GM12878 (cell line): ENCODE measurements at regions not wholly inside any gene's neighbourhood (a gene's known extent, or its start where the extent isn't known, plus 50 kb on each side); places are given as distances from the start of the nearest gene placed in this dataset.

Source experiments
- ATAC-seq: fragments of 200-7000 bp; cut with Tn5 transposase; 3 replicates; pipeline ENCODE4 v1.9.1; 2020; ENCODE audit warnings: mild to moderate bottlenecking, moderate library complexity
- BruUV-seq: library from RNA; stranded (reverse); fragments of 400-500 nt; replicated peaks from 2 replicates; lab custom pipeline; 2021; lab: Mats Ljungman, UMichigan
- CTCF ChIA-PET: fragments of 300-600 bp; sonication (Branson Sonifier 250); formaldehyde crosslinking; extraction: SDS; loops from one replicate; lab custom pipeline; 2021; ENCODE audit warnings: inconsistent platforms; lab: Yijun Ruan, JAX
- POLR2A ChIA-PET: fragments of 350-600 bp; formaldehyde crosslinking; extraction: SDS; loops from one replicate; lab custom pipeline; 2021; ENCODE audit warnings: inconsistent platforms; lab: Charles Lee
- RAD21 ChIA-PET: fragments of 300-600 bp; sonication (Branson Sonifier 250); formaldehyde crosslinking; loops from one replicate; lab custom pipeline; 2023; ENCODE audit warnings: antibody characterized with exemption; ENCODE audit not compliant: unreplicated experiment; lab: Charles Lee
- SMC1A ChIA-PET: fragments of 300-600 bp; sonication (Branson Sonifier 250); formaldehyde crosslinking; loops from one replicate; lab custom pipeline; 2023; ENCODE audit not compliant: unreplicated experiment, uncharacterized antibody; lab: Charles Lee
- DNase-seq: peaks from one replicate; pipeline ENCODE4 v3.0.0-alpha.2; 2011; ENCODE audit warnings: low read depth, low spot score
- FAIRE-seq: peaks from 3 replicates; lab custom pipeline; 2011; peaks lifted over from hg19 to GRCh38; lab: Jason Lieb, UNC
- H2AFZ ChIP-seq: 2 replicates; pipeline ENCODE4 v1.6.0; 2011; ENCODE audit warnings: low read depth, low read length, control low read depth; ENCODE audit not compliant: control insufficient read depth
- H3K27ac ChIP-seq: 2 replicates; pipeline ENCODE4 v1.5.1; 2011; ENCODE audit warnings: control low read depth; ENCODE audit not compliant: control insufficient read depth, insufficient read depth
- H3K27me3 ChIP-seq, 2 experiments: replicated peaks in 1 of 2; 2 replicates each; pipeline versions ENCODE4 v1.6.0 to v1.6.1; 2011; ENCODE audit warnings: low read length in 1 of 2; ENCODE audit not compliant: control insufficient read depth in 2 of 2, insufficient read depth in 2 of 2
- H3K36me3 ChIP-seq, 2 experiments: 2 replicates each; pipeline ENCODE4 v1.5.1; 2011; ENCODE audit warnings: low read length in 1 of 2; ENCODE audit not compliant: control insufficient read depth in 2 of 2, insufficient read depth in 2 of 2
- H3K4me1 ChIP-seq: 2 replicates; pipeline ENCODE4 v1.6.1; 2011; ENCODE audit warnings: mild to moderate bottlenecking, low read length, moderate library complexity, mixed read lengths; ENCODE audit not compliant: control insufficient read depth, insufficient read depth
- H3K4me2 ChIP-seq: 2 replicates; pipeline ENCODE4 v1.6.0; 2011; ENCODE audit warnings: control low read depth; ENCODE audit not compliant: control insufficient read depth, insufficient read depth
- H3K4me3 ChIP-seq: fragments of 200-600 bp; sonication (generic); 2 replicates; pipeline ENCODE4 v1.5.1; 2016
- H3K79me2 ChIP-seq: 2 replicates; pipeline ENCODE4 v1.6.0; 2011; ENCODE audit warnings: low read length; ENCODE audit not compliant: control insufficient read depth, insufficient read depth
- H3K9ac ChIP-seq: 2 replicates; pipeline ENCODE4 v1.8.0; 2011; ENCODE audit warnings: low read length, control low read depth, mixed read lengths; ENCODE audit not compliant: control insufficient read depth, insufficient read depth
- H3K9me3 ChIP-seq: replicated peaks from 3 replicates; pipeline ENCODE4 v1.5.1; 2011; ENCODE audit warnings: mild to moderate bottlenecking, low read length; ENCODE audit not compliant: control insufficient read depth, insufficient read depth
- H4K20me1 ChIP-seq: 2 replicates; pipeline ENCODE4 v1.6.0; 2011; ENCODE audit not compliant: control insufficient read depth, insufficient read depth
- BCLAF1 ChIP-seq: fragments of 450-650 bp; IDR thresholded peaks from 2 replicates; pipeline ENCODE4 v1.6.1; 2017; ENCODE audit warnings: antibody characterized with exemption, mild to moderate bottlenecking, moderate library complexity
- CTCF ChIP-seq, 3 experiments: IDR thresholded peaks in 2 of 3; conservative IDR thresholded peaks in 1 of 3; 2 replicates each; pipeline ENCODE4 v1.5.1; 2011; ENCODE audit warnings: low read depth in 3 of 3, low read length in 3 of 3, mild to moderate bottlenecking in 3 of 3, control low read depth in 2 of 3, moderate library complexity in 2 of 3, inconsistent platforms in 1 of 3, mixed read lengths in 1 of 3; ENCODE audit not compliant: control insufficient read depth in 2 of 3, insufficient read depth in 1 of 3; ENCODE audit errors: extremely low read depth in 1 of 3
- DPF2 ChIP-seq: fragments of 450-650 bp; IDR thresholded peaks from 2 replicates; pipeline ENCODE4 v1.6.1; 2017; ENCODE audit warnings: mild to moderate bottlenecking
- JUNB ChIP-seq: IDR thresholded peaks from 2 replicates; pipeline ENCODE4 v1.6.1; 2016; ENCODE audit warnings: antibody characterized with exemption, mild to moderate bottlenecking
- MEF2B ChIP-seq: fragments of 450-650 bp; IDR thresholded peaks from 2 replicates; pipeline ENCODE4 v1.6.1; 2018; ENCODE audit warnings: mild to moderate bottlenecking, moderate library complexity; ENCODE audit not compliant: partially characterized antibody, poor library complexity, severe bottlenecking
- MXI1 ChIP-seq: fragments of 150-350 bp; IDR thresholded peaks from 2 replicates; pipeline ENCODE4 v1.6.1; 2011; ENCODE audit warnings: low read depth, mild to moderate bottlenecking, inconsistent platforms, low read length, improper control_type of control experiment
- PML ChIP-seq: IDR thresholded peaks from 2 replicates; pipeline ENCODE4 v1.6.1; 2012; ENCODE audit warnings: low read length, inconsistent platforms
- RUNX3 ChIP-seq: IDR thresholded peaks from 2 replicates; pipeline ENCODE4 v1.6.1; 2012; ENCODE audit warnings: low read length, inconsistent platforms
- SMC3 ChIP-seq: IDR thresholded peaks from 2 replicates; pipeline ENCODE4 v1.6.1; 2011; ENCODE audit warnings: low read length, improper control_type of control experiment, borderline replicate concordance
- in situ Hi-C: fragments of 300-500 bp; cut with MboI; formaldehyde crosslinking; loops from 9 replicates; pipeline ENCODE4 v1.14.3; 2018; ENCODE audit warnings: mixed read lengths
- intact Hi-C: fragments of 100-400 bp; cut with micrococcal nuclease; formaldehyde crosslinking; loops from one replicate; pipeline ENCODE4 v1.14.2; 2022; ENCODE audit not compliant: unreplicated experiment
- TF ChIP-seq, protein P1 (sequence below): fragments of 450-650 bp; formaldehyde crosslinking; IDR thresholded peaks from 2 replicates; pipeline ENCODE4 v1.5.0; 2022; ENCODE audit warnings: mild to moderate bottlenecking, missing genetic modification characterization
- TF ChIP-seq, protein P2 (sequence below): fragments of 450-650 bp; IDR thresholded peaks from 2 replicates; pipeline ENCODE4 v1.6.1; 2016; ENCODE audit warnings: mild to moderate bottlenecking
- TF ChIP-seq, protein P3 (sequence below): IDR thresholded peaks from 2 replicates; pipeline ENCODE4 v1.6.1; 2011; ENCODE audit warnings: low read depth, low read length, improper control_type of control experiment, borderline replicate concordance

- TF ChIP-seq, protein P1, sequence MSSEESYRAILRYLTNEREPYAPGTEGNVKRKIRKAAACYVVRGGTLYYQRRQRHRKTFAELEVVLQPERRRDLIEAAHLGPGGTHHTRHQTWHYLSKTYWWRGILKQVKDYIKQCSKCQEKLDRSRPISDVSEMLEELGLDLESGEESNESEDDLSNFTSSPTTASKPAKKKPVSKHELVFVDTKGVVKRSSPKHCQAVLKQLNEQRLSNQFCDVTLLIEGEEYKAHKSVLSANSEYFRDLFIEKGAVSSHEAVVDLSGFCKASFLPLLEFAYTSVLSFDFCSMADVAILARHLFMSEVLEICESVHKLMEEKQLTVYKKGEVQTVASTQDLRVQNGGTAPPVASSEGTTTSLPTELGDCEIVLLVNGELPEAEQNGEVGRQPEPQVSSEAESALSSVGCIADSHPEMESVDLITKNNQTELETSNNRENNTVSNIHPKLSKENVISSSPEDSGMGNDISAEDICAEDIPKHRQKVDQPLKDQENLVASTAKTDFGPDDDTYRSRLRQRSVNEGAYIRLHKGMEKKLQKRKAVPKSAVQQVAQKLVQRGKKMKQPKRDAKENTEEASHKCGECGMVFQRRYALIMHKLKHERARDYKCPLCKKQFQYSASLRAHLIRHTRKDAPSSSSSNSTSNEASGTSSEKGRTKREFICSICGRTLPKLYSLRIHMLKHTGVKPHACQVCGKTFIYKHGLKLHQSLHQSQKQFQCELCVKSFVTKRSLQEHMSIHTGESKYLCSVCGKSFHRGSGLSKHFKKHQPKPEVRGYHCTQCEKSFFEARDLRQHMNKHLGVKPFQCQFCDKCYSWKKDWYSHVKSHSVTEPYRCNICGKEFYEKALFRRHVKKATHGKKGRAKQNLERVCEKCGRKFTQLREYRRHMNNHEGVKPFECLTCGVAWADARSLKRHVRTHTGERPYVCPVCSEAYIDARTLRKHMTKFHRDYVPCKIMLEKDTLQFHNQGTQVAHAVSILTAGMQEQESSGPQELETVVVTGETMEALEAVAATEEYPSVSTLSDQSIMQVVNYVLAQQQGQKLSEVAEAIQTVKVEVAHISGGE (CRISPR knock-in tag) = no peak
- TF ChIP-seq JUNB = no peak
- TF ChIP-seq, all 136 proteins: peak for 0
Observed at GRCh38 chr12:39112064-39112463, 206.7 kb upstream of the CPNE8 start (continued).

DNA sequence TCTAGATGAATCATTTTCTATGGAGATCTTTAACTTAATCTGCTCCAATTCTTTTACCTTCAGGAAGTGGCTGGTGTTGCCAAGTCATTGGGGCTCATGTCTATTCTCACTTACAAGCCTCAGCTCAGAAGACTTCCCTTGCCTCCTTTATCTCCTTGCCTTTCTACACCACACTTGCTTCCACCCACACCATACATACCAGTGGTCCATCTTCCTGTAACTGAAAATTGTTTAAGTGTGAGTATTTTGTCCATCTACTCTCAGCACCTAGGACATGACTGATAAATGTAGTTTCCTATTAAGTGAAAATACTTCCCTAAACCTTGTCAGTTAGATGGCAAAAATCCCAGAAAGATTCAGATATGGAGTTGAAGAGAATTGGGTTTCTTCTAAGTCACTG lies 199.7 kb upstream of the CPNE8 start:
- FAIRE-seq (no peak), ATAC-seq (no peak), DNase-seq (no peak)
- Histone ChIP-seq H3K9ac (no peak overlapping the region), H2AFZ (no peak overlapping the region), H3K27me3 (no peaks in the 10 kb centered on the region), H3K9me3 (no peaks in the 10 kb centered on the region), H3K4me3 (no peak overlapping the region), H3K4me2 (no peak overlapping the region), H3K27ac (no peak overlapping the region), H4K20me1 (no peaks in the 10 kb centered on the region), H3K4me1 (no peaks in the 10 kb centered on the region), H3K79me2 (no peaks in the 10 kb centered on the region), H3K36me3 (no peaks in the 10 kb centered on the region)
- SMC1A ChIA-PET = interaction anchor here (1.5 to 10.9 kb wide), 3 partner anchors 23 to 185 kb away, joined by 4 to 90 read pairs (median 5); no protein-coding TSS in a partner anchor
- POLR2A ChIA-PET = no interaction called here
- intact Hi-C loops (loop anchor here (10.0 kb wide), 2 partner anchors 440 to 610 kb away; no protein-coding TSS in a partner anchor), in situ Hi-C loops (loop anchor here (5.0 to 25.0 kb wide), 2 partner anchors 443 to 968 kb away; no protein-coding TSS in a partner anchor)
- BruUV-seq = no TSS peak
- RAD21 ChIA-PET = interaction anchor here (0.8 kb wide), 1 partner anchor 778 kb away, joined by 3 read pairs; no protein-coding TSS in a partner anchor
- CTCF ChIA-PET = interaction anchor here (1.2 to 6.9 kb wide), 7 partner anchors 11 to 778 kb away, joined by 3 to 118 read pairs (median 4); no protein-coding TSS in a partner anchor
- TF ChIP-seq MEF2B = no peak
- TF ChIP-seq DPF2 = no peak
- no peak for TF ChIP-seq SMC3
- no peak for TF ChIP-seq JUNB
- no peak for TF ChIP-seq BCLAF1
- TF ChIP-seq MXI1 = no peak
- TF ChIP-seq, protein P2, sequence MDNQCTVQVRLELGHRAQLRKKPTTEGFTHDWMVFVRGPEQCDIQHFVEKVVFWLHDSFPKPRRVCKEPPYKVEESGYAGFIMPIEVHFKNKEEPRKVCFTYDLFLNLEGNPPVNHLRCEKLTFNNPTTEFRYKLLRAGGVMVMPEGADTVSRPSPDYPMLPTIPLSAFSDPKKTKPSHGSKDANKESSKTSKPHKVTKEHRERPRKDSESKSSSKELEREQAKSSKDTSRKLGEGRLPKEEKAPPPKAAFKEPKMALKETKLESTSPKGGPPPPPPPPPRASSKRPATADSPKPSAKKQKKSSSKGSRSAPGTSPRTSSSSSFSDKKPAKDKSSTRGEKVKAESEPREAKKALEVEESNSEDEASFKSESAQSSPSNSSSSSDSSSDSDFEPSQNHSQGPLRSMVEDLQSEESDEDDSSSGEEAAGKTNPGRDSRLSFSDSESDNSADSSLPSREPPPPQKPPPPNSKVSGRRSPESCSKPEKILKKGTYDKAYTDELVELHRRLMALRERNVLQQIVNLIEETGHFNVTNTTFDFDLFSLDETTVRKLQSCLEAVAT = no peak
- TF ChIP-seq, protein P3, sequence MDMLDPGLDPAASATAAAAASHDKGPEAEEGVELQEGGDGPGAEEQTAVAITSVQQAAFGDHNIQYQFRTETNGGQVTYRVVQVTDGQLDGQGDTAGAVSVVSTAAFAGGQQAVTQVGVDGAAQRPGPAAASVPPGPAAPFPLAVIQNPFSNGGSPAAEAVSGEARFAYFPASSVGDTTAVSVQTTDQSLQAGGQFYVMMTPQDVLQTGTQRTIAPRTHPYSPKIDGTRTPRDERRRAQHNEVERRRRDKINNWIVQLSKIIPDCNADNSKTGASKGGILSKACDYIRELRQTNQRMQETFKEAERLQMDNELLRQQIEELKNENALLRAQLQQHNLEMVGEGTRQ = no peak
- TF ChIP-seq CTCF (IDR thresholded peaks at IDR 0.05 in 2 of 3, conservative IDR thresholded peaks at IDR 0.05 in 1 of 3; ENCODE audit: control insufficient read depth in 2 of 3, extremely low read depth in 1 of 3, insufficient read depth in 1 of 3, low read depth in 3 of 3, low read length in 3 of 3) = no peak
- TF ChIP-seq RUNX3 = no peak
- TF ChIP-seq PML = no peak
